Lower lobe of right lung (tissue), 2 donors: ENCODE measurements at regions not wholly inside any gene's neighbourhood (a gene's known extent, or its start where the extent isn't known, plus 50 kb on each side); places are given as distances from the start of the nearest gene placed in this dataset.

Experiments
- ATAC-seq, 2 donors: fragments of 200-7000 bp; cut with Tn5 transposase; one replicate each; pipeline ENCODE4 v1.9.1; 2020 to 2022; ENCODE audit warnings: mild to moderate bottlenecking in 2 of 2, moderate library complexity in 2 of 2
- DNase-seq: peaks from one replicate; pipeline ENCODE4 v3.0.0-alpha.2; 2020
- H3K27ac ChIP-seq: fragments of 200-600 bp; one replicate; pipeline ENCODE4 v1.8.0; 2022
- H3K27me3 ChIP-seq: fragments of 200-600 bp; one replicate; pipeline ENCODE4 v1.8.0; 2022; ENCODE audit warnings: low read depth
- H3K36me3 ChIP-seq: fragments of 200-600 bp; one replicate; pipeline ENCODE4 v1.8.0; 2022; ENCODE audit warnings: mild to moderate bottlenecking
- H3K4me1 ChIP-seq: fragments of 200-600 bp; one replicate; pipeline ENCODE4 v1.8.0; 2022
- H3K4me3 ChIP-seq: fragments of 200-600 bp; one replicate; pipeline ENCODE4 v1.8.0; 2022; ENCODE audit warnings: mild to moderate bottlenecking
- H3K9me3 ChIP-seq: fragments of 200-600 bp; one replicate; pipeline ENCODE4 v1.8.0; 2022
- intact Hi-C: fragments of 100-400 bp; cut with DNase I; formaldehyde crosslinking; loops from one replicate; pipeline ENCODE4 v1.11.0; 2022
- TF ChIP-seq, protein P1 (sequence below): fragments of 200-600 bp; IDR thresholded peaks from one replicate; pipeline ENCODE4 v1.8.0; 2022; ENCODE audit warnings: antibody characterized with exemption, mild to moderate bottlenecking
- donor health status: DM: no; HTN: yes; CAD: no; lungs with severe emphysema.

DNA sequence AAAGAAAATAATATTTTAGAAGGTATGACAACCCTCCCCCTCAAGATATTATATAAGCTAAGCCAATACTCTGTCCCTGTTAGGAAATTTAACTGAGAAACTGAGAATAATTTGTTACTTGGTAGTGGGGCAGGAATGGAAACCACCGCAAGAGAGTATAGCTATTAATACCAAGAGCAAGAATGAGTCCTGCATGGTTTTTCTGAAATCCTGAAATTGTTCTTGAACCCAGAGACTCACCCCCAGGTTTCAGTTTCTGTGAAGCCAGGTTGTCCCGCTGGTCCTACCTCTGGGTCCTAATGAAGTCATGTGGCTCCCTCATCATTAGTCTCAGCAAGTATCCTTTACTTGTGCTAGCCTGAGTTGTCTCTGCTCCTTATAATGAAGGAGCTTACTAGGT lies 671.0 kb upstream of the ACVR2A start:
- H3K4me3 ChIP-seq: no peak overlapping the region
- H3K36me3 ChIP-seq: no peaks in the 10 kb centered on the region
- no peaks in the 10 kb centered on the region for H3K27me3 ChIP-seq
- no peak overlapping the region for H3K27ac ChIP-seq
- no peaks in the 10 kb centered on the region for H3K9me3 ChIP-seq
- intact Hi-C loops: no loop called here
- H3K4me1 ChIP-seq: no peaks in the 10 kb centered on the region
- TF ChIP-seq, protein P1, sequence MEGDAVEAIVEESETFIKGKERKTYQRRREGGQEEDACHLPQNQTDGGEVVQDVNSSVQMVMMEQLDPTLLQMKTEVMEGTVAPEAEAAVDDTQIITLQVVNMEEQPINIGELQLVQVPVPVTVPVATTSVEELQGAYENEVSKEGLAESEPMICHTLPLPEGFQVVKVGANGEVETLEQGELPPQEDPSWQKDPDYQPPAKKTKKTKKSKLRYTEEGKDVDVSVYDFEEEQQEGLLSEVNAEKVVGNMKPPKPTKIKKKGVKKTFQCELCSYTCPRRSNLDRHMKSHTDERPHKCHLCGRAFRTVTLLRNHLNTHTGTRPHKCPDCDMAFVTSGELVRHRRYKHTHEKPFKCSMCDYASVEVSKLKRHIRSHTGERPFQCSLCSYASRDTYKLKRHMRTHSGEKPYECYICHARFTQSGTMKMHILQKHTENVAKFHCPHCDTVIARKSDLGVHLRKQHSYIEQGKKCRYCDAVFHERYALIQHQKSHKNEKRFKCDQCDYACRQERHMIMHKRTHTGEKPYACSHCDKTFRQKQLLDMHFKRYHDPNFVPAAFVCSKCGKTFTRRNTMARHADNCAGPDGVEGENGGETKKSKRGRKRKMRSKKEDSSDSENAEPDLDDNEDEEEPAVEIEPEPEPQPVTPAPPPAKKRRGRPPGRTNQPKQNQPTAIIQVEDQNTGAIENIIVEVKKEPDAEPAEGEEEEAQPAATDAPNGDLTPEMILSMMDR: no peak
- DNase-seq (no peak), ATAC-seq (no peak)

DNA sequence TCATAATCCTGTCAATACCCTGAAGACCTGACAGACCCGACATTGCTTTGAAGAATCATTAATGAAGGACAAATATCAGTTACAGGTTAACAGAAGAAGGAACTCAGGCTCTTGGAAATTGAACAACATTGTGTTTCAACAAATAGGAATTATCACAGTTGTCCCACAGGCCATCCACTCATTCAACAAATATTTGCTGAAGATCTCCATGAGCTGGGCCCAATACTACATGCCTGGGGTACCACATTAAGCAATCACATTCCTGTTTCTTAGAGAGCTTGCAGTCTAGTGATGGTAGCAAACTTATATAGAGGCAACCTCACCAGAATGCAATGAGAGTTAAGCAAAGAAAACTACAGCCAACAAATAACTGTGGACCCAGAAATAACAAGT lies 671.6 kb upstream of the ACVR2A start:
- Histone ChIP-seq H3K4me1 (no peaks in the 10 kb centered on the region), H3K9me3 (no peaks in the 10 kb centered on the region), H3K4me3 (no peak overlapping the region), H3K27me3 (no peaks in the 10 kb centered on the region), H3K27ac (no peak overlapping the region), H3K36me3 (no peaks in the 10 kb centered on the region)
- TF ChIP-seq, protein P1: no peak
- intact Hi-C loops: no loop called here
- ATAC-seq: no peak
- no peak for DNase-seq

DNA sequence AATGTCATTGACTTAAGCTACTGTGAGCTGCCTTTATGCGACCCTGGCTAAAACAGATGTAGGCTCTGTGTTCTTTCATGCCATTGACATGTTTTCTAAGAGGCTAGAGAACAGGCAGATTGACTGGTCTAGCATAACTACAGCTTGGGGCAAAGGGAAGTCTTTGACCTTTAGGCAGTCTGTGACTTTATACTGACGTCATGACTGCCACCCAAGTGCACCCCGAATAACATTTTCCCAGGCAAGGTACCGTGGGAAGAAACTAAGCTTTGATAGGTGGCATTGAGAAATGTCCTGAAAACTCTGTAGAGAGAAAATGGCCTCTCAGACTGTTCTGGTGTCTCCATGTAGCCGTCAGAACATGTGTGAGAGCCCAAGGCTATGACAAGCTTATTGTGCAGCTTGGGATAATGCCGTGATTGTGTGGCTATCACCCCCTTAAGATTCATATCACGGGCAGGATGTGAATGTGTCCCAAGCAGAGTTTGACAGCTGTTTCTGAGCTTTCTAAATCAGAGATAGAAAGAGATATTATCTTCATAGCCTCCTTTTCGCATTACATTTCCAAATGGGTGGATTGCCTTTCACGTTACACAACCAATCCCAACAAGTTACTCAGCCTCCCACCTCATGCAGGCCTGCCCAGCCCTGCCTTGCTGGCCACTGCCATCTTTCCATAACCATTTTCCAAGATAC lies 672.2 kb upstream of the ACVR2A start:
- H3K36me3 ChIP-seq: no peaks in the 10 kb centered on the region
- DNase-seq (no peak), ATAC-seq (no peak)
- no peaks in the 10 kb centered on the region for H3K4me1 ChIP-seq
- H3K27ac ChIP-seq: no peak overlapping the region
- intact Hi-C loops: no loop called here
- no peak overlapping the region for H3K4me3 ChIP-seq
- no peaks in the 10 kb centered on the region for H3K9me3 ChIP-seq
- no peaks in the 10 kb centered on the region for H3K27me3 ChIP-seq
- TF ChIP-seq, protein P1: no peak

DNA sequence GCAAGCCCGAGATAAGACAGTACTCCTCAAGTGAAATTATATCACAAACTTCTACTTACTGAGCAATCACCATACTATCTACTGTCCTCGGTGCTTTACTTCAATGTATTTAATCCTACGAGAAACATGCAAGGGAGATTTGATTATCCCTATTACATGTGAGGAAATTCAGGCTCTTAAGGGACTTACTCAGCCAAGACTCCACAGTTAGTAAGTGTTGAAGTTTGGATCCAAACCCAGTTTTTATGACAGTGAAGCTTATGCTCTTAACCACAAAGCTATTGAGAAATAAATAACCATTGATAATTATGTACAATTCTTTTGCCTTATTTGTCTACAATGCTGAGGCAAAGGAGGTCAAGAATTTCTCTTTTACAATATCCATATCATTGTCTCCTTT lies 672.9 kb upstream of the ACVR2A start:
- Histone ChIP-seq H3K4me3 (no peak overlapping the region), H3K27me3 (no peaks in the 10 kb centered on the region), H3K9me3 (no peaks in the 10 kb centered on the region), H3K4me1 (no peaks in the 10 kb centered on the region), H3K27ac (no peak overlapping the region), H3K36me3 (no peaks in the 10 kb centered on the region)
- DNase-seq (no peak), ATAC-seq (no peak)
- intact Hi-C loops: no loop called here
- TF ChIP-seq, protein P1: no peak

DNA sequence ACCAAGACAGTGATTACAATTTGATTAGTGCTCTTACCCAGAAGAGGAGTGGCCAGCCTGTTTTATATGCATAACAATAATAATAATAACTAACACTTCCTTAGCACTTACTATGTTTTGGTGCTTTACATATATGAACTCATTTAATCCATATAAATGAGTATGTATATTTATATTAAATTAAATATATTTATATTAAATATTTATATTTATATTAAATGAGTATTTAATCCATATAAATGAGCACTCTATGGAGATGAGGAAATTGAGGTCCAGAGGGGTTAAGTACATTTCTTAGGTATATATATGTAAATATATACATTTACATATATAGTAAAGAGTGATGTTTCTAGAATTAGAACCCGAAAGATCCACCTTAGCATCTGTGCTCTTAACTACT lies 673.9 kb upstream of the ACVR2A start:
- no peaks in the 10 kb centered on the region for H3K27me3 ChIP-seq
- H3K36me3 ChIP-seq: no peaks in the 10 kb centered on the region
- TF ChIP-seq, protein P1: no peak
- DNase-seq (no peak), ATAC-seq (no peak)
- intact Hi-C loops: no loop called here
- H3K4me3 ChIP-seq: no peak overlapping the region
- H3K27ac ChIP-seq: no peak overlapping the region
- no peaks in the 10 kb centered on the region for H3K4me1 ChIP-seq
- no peaks in the 10 kb centered on the region for H3K9me3 ChIP-seq
